Gastroesophageal sphincter (tissue), 4 donors: ENCODE measurements at regions not wholly inside any gene's neighbourhood (a gene's known extent, or its start where the extent isn't known, plus 50 kb on each side); places are given as distances from the start of the nearest gene placed in this dataset.

Experiments
- ATAC-seq: fragments of 150-250 bp; one replicate; pipeline ENCODE4 v1.9.1; 2016; ENCODE audit warnings: mild to moderate bottlenecking, moderate library complexity
- H3K27ac ChIP-seq, 4 donors: fragments of 200-600 bp; sonication (generic) in 3 of 4; 1 replicate in 3 of 4; 2 replicates in 1 of 4; pipeline ENCODE4 v1.5.1; 2016 to 2019
- H3K27me3 ChIP-seq: fragments of 200-600 bp; sonication (generic); one replicate; pipeline ENCODE4 v1.5.1; 2019
- H3K36me3 ChIP-seq, 2 donors: fragments of 200-600 bp; sonication (generic); one replicate each; pipeline ENCODE4 v1.5.1; 2019; ENCODE audit warnings: control low read depth in 1 of 2
- H3K4me1 ChIP-seq, 3 donors: fragments of 200-600 bp; sonication (generic); 1 replicate in 2 of 3; 2 replicates in 1 of 3; pipeline ENCODE4 v1.5.1; 2016 to 2019; ENCODE audit warnings: control low read depth in 2 of 3
- H3K4me3 ChIP-seq, 2 donors: fragments of 200-600 bp; sonication (generic); one replicate each; pipeline ENCODE4 v1.5.1; 2019; ENCODE audit warnings: mild to moderate bottlenecking in 1 of 2, moderate library complexity in 1 of 2
- H3K9me3 ChIP-seq, 3 donors: fragments of 200-600 bp; sonication (generic); one replicate each; pipeline ENCODE4 v1.5.1; 2017 to 2019; ENCODE audit warnings: control low read depth in 2 of 3
- CTCF ChIP-seq, 4 experiments: fragments of 200-600 bp in 2 of 4; fragments of 450-650 bp in 2 of 4; sonication (generic) in 1 of 4; IDR thresholded peaks; one replicate each; pipeline ENCODE4 v1.5.1; 2017 to 2019; ENCODE audit warnings: antibody characterized with exemption in 4 of 4, mild to moderate bottlenecking in 2 of 4, moderate library complexity in 2 of 4
- EP300 ChIP-seq: sonication (generic); formaldehyde crosslinking; IDR thresholded peaks from one replicate; pipeline ENCODE4 v1.6.1; 2017; ENCODE audit warnings: antibody characterized with exemption, mild to moderate bottlenecking
- POLR2A ChIP-seq, 2 donors: fragments of 450-650 bp; IDR thresholded peaks; one replicate each; pipeline ENCODE4 v1.6.1; 2017; ENCODE audit warnings: antibody characterized with exemption in 2 of 2, mild to moderate bottlenecking in 2 of 2, moderate library complexity in 1 of 2
- POLR2AphosphoS5 ChIP-seq: sonication (generic); formaldehyde crosslinking; IDR thresholded peaks from one replicate; pipeline ENCODE4 v1.6.1; 2017; ENCODE audit warnings: antibody characterized with exemption
- WGBS, 2 donors: methylation state at CpG; one replicate each; pipeline ENCODE4 v1.1.5; 2018; ENCODE audit warnings: low coverage in 1 of 2; 5-methylcytosine and 5-hydroxymethylcytosine counted together

- WGBS, 2 donors, result 31 to 67% methylated on average over 3 to 4 of the region's 4 CpGs
- ATAC-seq, result peak; percentile 71
These were observed 148.7 kb upstream of the ZFHX3 start for GRCh38 chr16:73196670-73197069.

GRCh38 chr16:73193464-73193863 is 145.5 kb upstream of the ZFHX3 start:
- Histone ChIP-seq H3K36me3 (no peaks in the 10 kb centered on the region), H3K4me3 (no peak overlapping the region), H3K27ac (no peak overlapping the region), H3K4me1 (peaks cover 0 to 7% (median 0%) of the 10 kb centered on the region in 3 donors), H3K9me3 (no peaks in the 10 kb centered on the region), H3K27me3 (no peaks in the 10 kb centered on the region)
- no peak for ATAC-seq
- no CpG with 5 or more reads among the region's 1 CpG for WGBS, 2 donors
- TF ChIP-seq POLR2AphosphoS5 (no peak), EP300 (no peak), POLR2A (IDR thresholded peaks at IDR 0.05) (no peak), CTCF (IDR thresholded peaks at IDR 0.05) (no peak)

More at GRCh38 chr16:73196670-73197069, 148.7 kb upstream of the ZFHX3 start:
- Histone ChIP-seq H3K27ac (no peak overlapping the region), H3K9me3 (no peaks in the 10 kb centered on the region), H3K36me3 (no peaks in the 10 kb centered on the region), H3K4me1 (peaks cover 0 to 7% (median 0%) of the 10 kb centered on the region in 3 donors), H3K27me3 (peaks cover 5% of the 10 kb centered on the region), H3K4me3 (no peak overlapping the region)
- peak; percentile 37 to 79 (median 65) for TF ChIP-seq CTCF (IDR thresholded peaks at IDR 0.05)
- no peak for TF ChIP-seq POLR2AphosphoS5
- TF ChIP-seq POLR2A (IDR thresholded peaks at IDR 0.05), result no peak
- TF ChIP-seq EP300, result no peak

- no peak for ATAC-seq
- H3K4me1 ChIP-seq, result peaks cover 0 to 7% (median 0%) of the 10 kb centered on the region in 3 donors
- WGBS, 2 donors, result 30 to 35% methylated on average over 7 to 13 of the region's 19 CpGs
- H3K4me3 ChIP-seq, result no peak overlapping the region
- H3K36me3 ChIP-seq, result no peaks in the 10 kb centered on the region
- no peak for TF ChIP-seq POLR2A (IDR thresholded peaks at IDR 0.05)
- TF ChIP-seq CTCF (IDR thresholded peaks at IDR 0.05), result no peak
- TF ChIP-seq POLR2AphosphoS5, result no peak
- no peak for TF ChIP-seq EP300
- H3K9me3 ChIP-seq, result no peaks in the 10 kb centered on the region
- no peak overlapping the region for H3K27ac ChIP-seq
- no peaks in the 10 kb centered on the region for H3K27me3 ChIP-seq
These were observed 144.4 kb upstream of the ZFHX3 start for GRCh38 chr16:73192232-73192894.

GRCh38 chr16:73191660-73192046 is 143.7 kb upstream of the ZFHX3 start:
- Histone ChIP-seq H3K27me3 (no peaks in the 10 kb centered on the region), H3K27ac (no peak overlapping the region), H3K4me3 (no peak overlapping the region), H3K9me3 (no peaks in the 10 kb centered on the region), H3K4me1 (peaks cover 0 to 7% (median 0%) of the 10 kb centered on the region in 3 donors), H3K36me3 (no peaks in the 10 kb centered on the region)
- no peak for ATAC-seq
- TF ChIP-seq EP300 (no peak), POLR2A (IDR thresholded peaks at IDR 0.05) (no peak), CTCF (IDR thresholded peaks at IDR 0.05) (no peak), POLR2AphosphoS5 (no peak)
- 57 to 86% methylated on average over 1 to 2 of the region's 8 CpGs for WGBS, 2 donors
